ENCODE measurements at regions not wholly inside any gene's neighbourhood (a gene's known extent, or its start where the extent isn't known, plus 50 kb on each side); places are given as distances from the start of the nearest gene placed in this dataset.
A peak's percentile ranks its signal among the peaks of the same experiment; 100 is the strongest.

GRCh38 chr4:8938623-8939022 is 67.0 kb upstream of the HMX1 start:
- no peaks in the 10 kb centered on the region for H3K79me2 ChIP-seq (ENCODE audit: insufficient read depth, low read length)
- H3K27ac ChIP-seq (ENCODE audit: low read depth, low read length): no peak overlapping the region
- no peak overlapping the region for H3K4me2 ChIP-seq (ENCODE audit: insufficient read depth, low read length)
- TF ChIP-seq, protein P1, sequence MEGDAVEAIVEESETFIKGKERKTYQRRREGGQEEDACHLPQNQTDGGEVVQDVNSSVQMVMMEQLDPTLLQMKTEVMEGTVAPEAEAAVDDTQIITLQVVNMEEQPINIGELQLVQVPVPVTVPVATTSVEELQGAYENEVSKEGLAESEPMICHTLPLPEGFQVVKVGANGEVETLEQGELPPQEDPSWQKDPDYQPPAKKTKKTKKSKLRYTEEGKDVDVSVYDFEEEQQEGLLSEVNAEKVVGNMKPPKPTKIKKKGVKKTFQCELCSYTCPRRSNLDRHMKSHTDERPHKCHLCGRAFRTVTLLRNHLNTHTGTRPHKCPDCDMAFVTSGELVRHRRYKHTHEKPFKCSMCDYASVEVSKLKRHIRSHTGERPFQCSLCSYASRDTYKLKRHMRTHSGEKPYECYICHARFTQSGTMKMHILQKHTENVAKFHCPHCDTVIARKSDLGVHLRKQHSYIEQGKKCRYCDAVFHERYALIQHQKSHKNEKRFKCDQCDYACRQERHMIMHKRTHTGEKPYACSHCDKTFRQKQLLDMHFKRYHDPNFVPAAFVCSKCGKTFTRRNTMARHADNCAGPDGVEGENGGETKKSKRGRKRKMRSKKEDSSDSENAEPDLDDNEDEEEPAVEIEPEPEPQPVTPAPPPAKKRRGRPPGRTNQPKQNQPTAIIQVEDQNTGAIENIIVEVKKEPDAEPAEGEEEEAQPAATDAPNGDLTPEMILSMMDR (IDR thresholded peaks at IDR 0.05; ENCODE audit: extremely low read depth, low read depth, low read length): no peak
- no peaks in the 10 kb centered on the region for H3K36me3 ChIP-seq (ENCODE audit: insufficient read depth, low read length)
- no peaks in the 10 kb centered on the region for H4K20me1 ChIP-seq (ENCODE audit: insufficient read depth, low read length)
- no peaks in the 10 kb centered on the region for H3K27me3 ChIP-seq (ENCODE audit: insufficient read depth, low read length)
- no peak overlapping the region for H2AFZ ChIP-seq (ENCODE audit: low read length)
- DNase-seq (ENCODE audit: insufficient read length, low spot score, missing footprints): peak; percentile 5
- H3K4me3 ChIP-seq (ENCODE audit: insufficient read depth, low read length): no peak overlapping the region
- H3K4me1 ChIP-seq (ENCODE audit: insufficient read depth, low read length): no peaks in the 10 kb centered on the region
- no peaks in the 10 kb centered on the region for H3K9me3 ChIP-seq (ENCODE audit: low read depth, low read length)

GRCh38 chr4:8938137-8938536 is 66.5 kb upstream of the HMX1 start:
- no peaks in the 10 kb centered on the region for H3K36me3 ChIP-seq (ENCODE audit: insufficient read depth, low read length)
- no peaks in the 10 kb centered on the region for H4K20me1 ChIP-seq (ENCODE audit: insufficient read depth, low read length)
- no peak for DNase-seq (ENCODE audit: insufficient read length, low spot score, missing footprints)
- H2AFZ ChIP-seq (ENCODE audit: low read length): no peak overlapping the region
- no peak overlapping the region for H3K27ac ChIP-seq (ENCODE audit: low read depth, low read length)
- H3K4me3 ChIP-seq (ENCODE audit: insufficient read depth, low read length): no peak overlapping the region
- H3K9me3 ChIP-seq (ENCODE audit: low read depth, low read length): no peaks in the 10 kb centered on the region
- no peaks in the 10 kb centered on the region for H3K27me3 ChIP-seq (ENCODE audit: insufficient read depth, low read length)
- H3K79me2 ChIP-seq (ENCODE audit: insufficient read depth, low read length): no peaks in the 10 kb centered on the region
- H3K4me2 ChIP-seq (ENCODE audit: insufficient read depth, low read length): no peak overlapping the region
- TF ChIP-seq, protein P1 (IDR thresholded peaks at IDR 0.05; ENCODE audit: extremely low read depth, low read depth, low read length): no peak
- no peaks in the 10 kb centered on the region for H3K4me1 ChIP-seq (ENCODE audit: insufficient read depth, low read length)

DNA sequence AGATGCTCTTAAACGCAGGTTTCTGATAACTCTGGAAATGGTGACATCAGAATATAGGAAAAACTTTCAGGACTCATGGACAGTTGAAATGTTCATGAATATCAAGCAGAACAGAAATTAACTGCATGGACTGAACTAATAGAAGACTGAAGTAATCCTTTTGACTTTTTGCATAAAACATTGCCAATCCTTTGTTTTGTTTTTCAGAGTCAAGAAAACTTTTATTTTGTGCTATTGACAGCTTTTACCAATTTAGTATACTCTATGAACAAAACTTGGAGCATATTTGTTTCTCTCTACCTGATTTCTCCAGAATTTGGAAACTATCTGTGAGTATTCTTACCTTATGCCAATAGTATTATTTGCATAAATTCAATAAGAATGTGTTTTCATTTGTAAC is 61.2 kb upstream of the HMX1 start:
- no peaks in the 10 kb centered on the region for H3K9me3 ChIP-seq (ENCODE audit: low read depth, low read length)
- no peaks in the 10 kb centered on the region for H3K4me1 ChIP-seq (ENCODE audit: insufficient read depth, low read length)
- H3K4me2 ChIP-seq (ENCODE audit: insufficient read depth, low read length): no peak overlapping the region
- no peaks in the 10 kb centered on the region for H3K79me2 ChIP-seq (ENCODE audit: insufficient read depth, low read length)
- no peak overlapping the region for H2AFZ ChIP-seq (ENCODE audit: low read length)
- H3K4me3 ChIP-seq (ENCODE audit: insufficient read depth, low read length): no peak overlapping the region
- no peaks in the 10 kb centered on the region for H3K27me3 ChIP-seq (ENCODE audit: insufficient read depth, low read length)
- H3K36me3 ChIP-seq (ENCODE audit: insufficient read depth, low read length): no peaks in the 10 kb centered on the region
- no peak for DNase-seq (ENCODE audit: insufficient read length, low spot score, missing footprints)
- H4K20me1 ChIP-seq (ENCODE audit: insufficient read depth, low read length): no peaks in the 10 kb centered on the region
- no peak overlapping the region for H3K27ac ChIP-seq (ENCODE audit: low read depth, low read length)
- TF ChIP-seq, protein P1 (IDR thresholded peaks at IDR 0.05; ENCODE audit: extremely low read depth, low read depth, low read length): no peak

- H3K9me3 ChIP-seq (ENCODE audit: low read depth, low read length): no peaks in the 10 kb centered on the region
- no peaks in the 10 kb centered on the region for H3K27me3 ChIP-seq (ENCODE audit: insufficient read depth, low read length)
- no peak overlapping the region for H2AFZ ChIP-seq (ENCODE audit: low read length)
- no peaks in the 10 kb centered on the region for H4K20me1 ChIP-seq (ENCODE audit: insufficient read depth, low read length)
- H3K36me3 ChIP-seq (ENCODE audit: insufficient read depth, low read length): no peaks in the 10 kb centered on the region
- H3K4me2 ChIP-seq (ENCODE audit: insufficient read depth, low read length): no peak overlapping the region
- no peak overlapping the region for H3K4me3 ChIP-seq (ENCODE audit: insufficient read depth, low read length)
- no peak overlapping the region for H3K27ac ChIP-seq (ENCODE audit: low read depth, low read length)
- no peaks in the 10 kb centered on the region for H3K4me1 ChIP-seq (ENCODE audit: insufficient read depth, low read length)
- DNase-seq (ENCODE audit: insufficient read length, low spot score, missing footprints): no peak
- H3K79me2 ChIP-seq (ENCODE audit: insufficient read depth, low read length): no peaks in the 10 kb centered on the region
- TF ChIP-seq, protein P1 (IDR thresholded peaks at IDR 0.05; ENCODE audit: extremely low read depth, low read depth, low read length): no peak
Observed at GRCh38 chr4:8928074-8928473, 56.4 kb upstream of the HMX1 start.
